ENCODE measurements at regions not wholly inside any gene's neighbourhood (a gene's known extent, or its start where the extent isn't known, plus 50 kb on each side); places are given as distances from the start of the nearest gene placed in this dataset.

DNA sequence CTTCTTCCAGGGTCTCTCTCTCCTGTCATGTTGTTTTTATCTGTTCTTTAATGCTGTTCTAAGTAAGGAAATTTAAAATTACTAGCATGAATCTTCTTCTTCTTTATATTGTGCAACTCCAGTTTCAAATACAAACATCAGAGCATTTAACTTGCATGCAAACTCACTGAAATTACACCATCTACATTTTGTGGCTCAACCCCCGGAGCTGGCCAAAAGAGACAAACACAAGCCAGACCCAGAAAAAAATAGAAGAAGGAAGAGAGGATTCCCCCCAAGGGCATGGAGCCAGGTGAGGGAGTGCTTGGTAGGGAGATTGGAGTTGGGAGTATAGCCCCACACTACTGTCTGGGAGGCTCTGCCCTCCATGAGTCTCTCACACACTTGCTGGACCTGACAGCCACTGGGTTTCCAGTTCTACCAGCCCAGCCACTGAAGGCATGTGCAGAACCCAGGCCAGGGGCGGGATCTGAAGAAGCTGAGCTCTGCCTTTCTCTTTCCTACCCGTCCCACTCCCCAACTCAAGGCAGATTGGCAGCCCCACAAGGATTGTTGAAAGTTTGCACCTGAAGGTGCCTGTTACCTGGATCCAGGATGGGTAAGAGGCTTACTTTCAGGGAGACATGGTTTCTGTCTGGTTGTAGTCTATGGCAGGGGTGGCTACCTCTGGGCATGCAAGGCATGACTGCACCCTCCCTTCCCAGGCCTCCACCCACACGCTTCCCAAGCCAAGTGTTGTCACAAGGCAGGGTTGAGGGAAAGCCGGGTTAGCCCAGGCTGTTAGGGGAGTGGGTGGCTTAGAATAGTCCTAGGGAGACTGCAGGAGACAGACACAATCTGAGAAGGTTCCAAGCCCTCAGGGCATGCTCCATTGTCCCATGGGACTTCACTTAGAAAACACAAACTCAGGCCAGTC lies 297.2 kb downstream of the TGFB2 start:
- intact Hi-C loops (cut with DNase I) = no loop called here

DNA sequence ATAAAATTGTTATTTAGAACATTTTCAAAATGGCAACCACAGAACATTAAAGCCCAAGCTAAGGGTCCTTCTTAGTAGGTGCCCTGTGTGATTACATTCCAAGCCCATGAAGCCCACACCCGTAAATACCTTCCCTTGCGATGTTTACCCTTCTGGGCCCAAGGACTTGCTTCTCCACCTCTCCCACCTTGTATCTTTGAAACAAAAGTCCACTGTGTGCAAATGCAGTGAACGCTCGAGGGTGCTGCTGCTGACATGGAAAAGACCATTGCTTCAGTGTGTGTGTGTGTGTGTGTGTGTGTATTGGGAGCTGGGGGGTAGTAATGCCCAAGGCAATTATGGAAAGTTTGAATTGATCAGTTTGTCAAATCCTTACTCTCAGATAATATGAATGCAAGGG lies 298.1 kb downstream of the TGFB2 start:
- Histone ChIP-seq H3K4me3 (no peak overlapping the region), H3K9me3 (no peaks in the 10 kb centered on the region), H3K27ac (no peak overlapping the region), H3K4me1 (peaks cover 0 to 14% (median 0%) of the 10 kb centered on the region in 3 donors), H3K36me3 (no peaks in the 10 kb centered on the region), H3K27me3 (no peaks in the 10 kb centered on the region)
- 96 to 97% methylated on average over 4 of the region's 4 CpGs for WGBS, 2 donors
- no peak for DNase-seq
- intact Hi-C loops (cut with DNase I) = no loop called here
- no peak for TF ChIP-seq POLR2A (IDR thresholded peaks at IDR 0.05)
- TF ChIP-seq, protein P1, sequence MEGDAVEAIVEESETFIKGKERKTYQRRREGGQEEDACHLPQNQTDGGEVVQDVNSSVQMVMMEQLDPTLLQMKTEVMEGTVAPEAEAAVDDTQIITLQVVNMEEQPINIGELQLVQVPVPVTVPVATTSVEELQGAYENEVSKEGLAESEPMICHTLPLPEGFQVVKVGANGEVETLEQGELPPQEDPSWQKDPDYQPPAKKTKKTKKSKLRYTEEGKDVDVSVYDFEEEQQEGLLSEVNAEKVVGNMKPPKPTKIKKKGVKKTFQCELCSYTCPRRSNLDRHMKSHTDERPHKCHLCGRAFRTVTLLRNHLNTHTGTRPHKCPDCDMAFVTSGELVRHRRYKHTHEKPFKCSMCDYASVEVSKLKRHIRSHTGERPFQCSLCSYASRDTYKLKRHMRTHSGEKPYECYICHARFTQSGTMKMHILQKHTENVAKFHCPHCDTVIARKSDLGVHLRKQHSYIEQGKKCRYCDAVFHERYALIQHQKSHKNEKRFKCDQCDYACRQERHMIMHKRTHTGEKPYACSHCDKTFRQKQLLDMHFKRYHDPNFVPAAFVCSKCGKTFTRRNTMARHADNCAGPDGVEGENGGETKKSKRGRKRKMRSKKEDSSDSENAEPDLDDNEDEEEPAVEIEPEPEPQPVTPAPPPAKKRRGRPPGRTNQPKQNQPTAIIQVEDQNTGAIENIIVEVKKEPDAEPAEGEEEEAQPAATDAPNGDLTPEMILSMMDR (IDR thresholded peaks at IDR 0.05) = no peak

More for the DNA sequence above, 297.2 kb downstream of the TGFB2 start:
- peak overlapping the region in 3 of 4 donors; percentile 5 to 55 (median 52) for H3K27ac ChIP-seq
- no peak overlapping the region for H3K4me3 ChIP-seq
- no peaks in the 10 kb centered on the region for H3K27me3 ChIP-seq
- WGBS, 2 donors = 62 to 96% methylated on average over 3 of the region's 5 CpGs
- no peaks in the 10 kb centered on the region for H3K9me3 ChIP-seq
- no peak for TF ChIP-seq POLR2A (IDR thresholded peaks at IDR 0.05)
- TF ChIP-seq, protein P1 (IDR thresholded peaks at IDR 0.05) = no peak
- peaks cover 0 to 14% (median 0%) of the 10 kb centered on the region in 3 donors for H3K4me1 ChIP-seq
- DNase-seq = no peak
- no peaks in the 10 kb centered on the region for H3K36me3 ChIP-seq

DNA sequence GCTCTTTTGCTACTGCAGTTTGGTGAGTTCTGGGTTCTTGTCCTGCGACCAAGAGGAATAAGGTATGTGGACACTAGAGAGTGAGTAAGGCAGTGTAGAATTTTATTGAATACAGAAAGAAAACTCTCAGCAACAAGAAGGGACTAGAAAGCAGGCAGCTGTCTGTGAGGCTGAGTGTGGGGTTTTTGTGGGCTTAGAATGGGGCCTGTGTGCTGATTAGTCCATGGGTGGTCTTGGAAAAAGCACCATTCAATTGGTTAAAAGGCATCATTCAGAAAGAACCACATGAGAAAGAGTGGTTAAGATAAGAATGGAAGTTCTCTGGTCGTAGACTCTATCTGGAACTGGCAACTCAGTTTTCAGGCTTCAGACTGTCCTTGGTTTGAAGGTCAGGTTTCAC lies 298.8 kb downstream of the TGFB2 start:
- Histone ChIP-seq H3K4me3 (no peak overlapping the region), H3K9me3 (no peaks in the 10 kb centered on the region), H3K4me1 (peaks cover 0 to 14% (median 0%) of the 10 kb centered on the region in 3 donors), H3K27me3 (no peaks in the 10 kb centered on the region), H3K27ac (no peak overlapping the region), H3K36me3 (no peaks in the 10 kb centered on the region)
- WGBS, 2 donors = 73 to 75% methylated on average over 2 of the region's 2 CpGs
- no peak for DNase-seq
- TF ChIP-seq POLR2A (IDR thresholded peaks at IDR 0.05) = no peak
- TF ChIP-seq, protein P1 (IDR thresholded peaks at IDR 0.05) = no peak
- intact Hi-C loops (cut with DNase I) = no loop called here

- H3K4me1 ChIP-seq = peaks cover 0 to 14% (median 0%) of the 10 kb centered on the region in 3 donors
- TF ChIP-seq, protein P1 (IDR thresholded peaks at IDR 0.05) = no peak
- no peak for TF ChIP-seq POLR2A (IDR thresholded peaks at IDR 0.05)
- no peak overlapping the region for H3K27ac ChIP-seq
- no peaks in the 10 kb centered on the region for H3K27me3 ChIP-seq
- intact Hi-C loops (cut with DNase I) = no loop called here
- DNase-seq = no peak
- no peak overlapping the region for H3K4me3 ChIP-seq
- no peaks in the 10 kb centered on the region for H3K36me3 ChIP-seq
- 60 to 71% methylated on average over 4 of the region's 4 CpGs for WGBS, 2 donors
- H3K9me3 ChIP-seq = no peaks in the 10 kb centered on the region
Measured at GRCh38 chr1:218646288-218646687, 301.2 kb downstream of the TGFB2 start.

DNA sequence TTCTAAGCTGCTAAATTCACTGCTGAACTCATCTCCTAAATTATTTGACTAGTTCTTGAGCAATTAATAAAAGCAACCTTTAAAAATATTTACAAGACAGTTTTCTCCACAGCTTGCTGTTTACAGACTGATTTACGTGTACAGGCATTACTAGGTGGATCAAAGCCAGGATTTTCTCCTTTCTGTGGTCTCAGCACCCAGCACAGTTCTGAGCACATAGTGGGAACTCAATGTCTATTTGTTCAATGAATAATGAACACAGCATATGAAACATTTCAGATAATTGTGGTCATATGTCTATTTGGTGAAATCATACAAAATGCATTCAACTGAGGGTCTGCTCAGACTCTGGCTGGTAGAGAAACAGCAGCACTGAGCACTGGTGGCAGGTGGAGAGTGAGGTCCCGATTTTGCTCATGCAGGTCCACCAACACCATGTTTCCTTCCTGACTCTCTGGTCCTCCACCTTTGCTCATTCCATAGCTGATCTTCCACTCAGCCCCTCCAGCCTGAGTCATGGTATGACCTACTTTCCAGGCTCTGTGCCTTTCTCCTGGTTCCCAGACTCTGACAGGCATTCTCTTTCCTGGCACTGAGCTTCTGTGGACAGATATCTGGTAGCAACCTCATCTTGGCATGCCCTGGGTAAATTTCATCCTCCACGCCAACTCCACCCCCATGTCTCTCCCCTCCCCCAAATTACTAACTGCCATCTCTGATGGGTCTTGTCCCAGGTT lies 311.3 kb downstream of the TGFB2 start:
- no peaks in the 10 kb centered on the region for H3K36me3 ChIP-seq
- no peak overlapping the region for H3K4me3 ChIP-seq
- no peak overlapping the region for H3K27ac ChIP-seq
- no peaks in the 10 kb centered on the region for H3K27me3 ChIP-seq
- no peak for DNase-seq
- 66 to 81% methylated on average over 3 of the region's 3 CpGs for WGBS, 2 donors
- H3K4me1 ChIP-seq = peaks cover 4 to 26% (median 10%) of the 10 kb centered on the region in 3 donors
- no peak for TF ChIP-seq POLR2A (IDR thresholded peaks at IDR 0.05)
- TF ChIP-seq, protein P1 (IDR thresholded peaks at IDR 0.05) = no peak
- intact Hi-C loops (cut with DNase I) = no loop called here
- no peaks in the 10 kb centered on the region for H3K9me3 ChIP-seq

Data from esophagus squamous epithelium (tissue), 5 donors.